NCI-H1092 treated with DMSO at 0.1 percent for 48 hours (cell line): ENCODE measurements at regions not wholly inside any gene's neighbourhood (a gene's known extent, or its start where the extent isn't known, plus 50 kb on each side); places are given as distances from the start of the nearest gene placed in this dataset.
A peak's percentile ranks its signal among the peaks of the same experiment; 100 is the strongest.

Experiments used
- DNase-seq: peaks from one replicate; lab custom pipeline; 2025; lab: John Stamatoyannopoulos, UW

GRCh38 chr6:156647991-156648390 lies 129.2 kb upstream of the ARID1B start:
- DNase-seq = no peak

GRCh38 chr6:156647140-156647784 lies 129.9 kb upstream of the ARID1B start:
- no peak for DNase-seq

GRCh38 chr6:156646496-156646895 lies 130.7 kb upstream of the ARID1B start:
- no peak for DNase-seq

GRCh38 chr6:156645097-156645496 lies 132.1 kb upstream of the ARID1B start:
- DNase-seq = no peak

- DNase-seq = no peak
Measured at GRCh38 chr6:156639009-156639721, 138.0 kb upstream of the ARID1B start.

DNA sequence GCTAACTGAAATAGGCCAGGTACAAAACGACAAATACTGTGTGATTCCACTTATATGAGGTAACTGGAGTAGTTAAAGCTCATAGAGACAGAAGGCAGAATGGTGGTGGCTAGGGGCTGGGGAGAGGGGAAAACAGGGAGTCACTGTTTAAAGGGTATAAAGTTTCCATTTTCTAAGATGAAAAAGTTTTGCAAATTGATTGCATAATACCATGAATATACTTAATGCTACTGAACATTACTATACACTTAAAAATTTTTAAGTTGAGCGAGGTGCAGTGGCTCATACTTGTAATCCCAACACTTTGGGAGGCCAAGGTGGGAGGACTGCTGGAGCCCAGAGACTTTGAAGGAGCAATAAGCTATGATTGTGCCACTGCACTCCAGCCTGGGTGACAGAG lies 138.6 kb upstream of the ARID1B start:
- no peak for DNase-seq

DNA sequence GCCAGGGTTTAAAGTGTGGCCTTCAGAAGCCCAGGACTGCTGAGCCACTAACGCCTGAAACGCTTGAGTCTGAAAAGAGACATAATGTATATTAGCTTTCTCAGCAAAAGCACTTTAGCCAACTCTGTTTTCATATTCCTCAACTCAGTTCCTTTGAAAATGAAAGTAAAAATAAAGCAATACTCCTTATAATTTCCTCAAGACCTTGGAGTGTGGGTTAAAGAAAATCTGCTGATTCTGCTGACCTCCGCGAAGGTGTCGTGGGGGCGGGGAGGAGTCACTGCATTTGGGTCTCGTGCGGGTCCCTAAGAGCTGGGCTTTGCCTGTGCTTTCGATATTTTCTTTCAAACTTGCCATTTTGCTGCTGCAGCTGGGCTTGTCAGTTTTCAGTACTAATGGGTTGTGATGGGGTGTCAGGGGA lies 142.2 kb upstream of the ARID1B start:
- DNase-seq = no peak

DNA sequence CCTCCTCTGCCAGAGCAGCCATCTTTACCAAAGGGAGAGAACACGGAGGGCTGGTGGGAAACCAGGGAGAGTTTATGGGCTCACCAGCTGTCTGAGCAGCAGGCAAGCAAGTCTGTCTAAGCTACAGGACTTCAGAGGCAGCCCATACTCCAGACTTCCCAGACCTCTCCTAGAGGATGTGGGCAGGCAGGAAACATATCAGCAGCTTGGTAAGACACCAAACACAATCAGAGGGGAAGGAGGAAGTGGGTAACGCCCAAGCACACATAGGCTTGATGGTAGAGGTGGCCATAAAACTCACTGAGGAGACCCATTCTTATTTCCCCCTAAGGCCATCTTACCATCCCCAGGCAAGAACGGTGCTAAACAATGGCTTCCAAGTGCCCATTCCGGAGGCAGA lies 143.1 kb upstream of the ARID1B start:
- no peak for DNase-seq

DNA sequence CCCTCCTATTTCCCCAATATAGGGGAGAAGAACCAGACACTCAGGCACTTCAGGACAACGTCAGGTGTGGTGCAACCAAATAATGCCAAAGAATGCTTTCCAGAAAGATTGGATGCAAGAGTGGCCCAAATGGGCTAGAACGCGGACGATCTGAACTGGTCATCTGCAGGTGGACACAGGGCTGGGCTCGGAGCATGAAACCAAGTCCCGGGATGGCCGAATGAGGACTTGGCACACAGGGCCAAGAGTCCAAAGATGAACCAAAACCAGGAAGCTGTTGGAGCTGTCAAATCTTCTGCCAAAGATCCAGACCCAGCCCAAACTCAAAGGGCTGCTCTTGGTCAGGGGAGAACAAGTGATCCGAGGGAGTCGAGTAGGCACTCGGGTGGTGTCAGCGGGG lies 143.9 kb upstream of the ARID1B start:
- no peak for DNase-seq

- no peak for DNase-seq
Measured at GRCh38 chr6:156630613-156631302, 146.4 kb upstream of the ARID1B start.

- no peak for DNase-seq
Measured at GRCh38 chr6:156628805-156629204, 148.4 kb upstream of the ARID1B start.

GRCh38 chr6:156627524-156627923 lies 149.7 kb upstream of the ARID1B start:
- no peak for DNase-seq

GRCh38 chr6:156622185-156622584 lies 155.0 kb upstream of the ARID1B start:
- DNase-seq = no peak

DNA sequence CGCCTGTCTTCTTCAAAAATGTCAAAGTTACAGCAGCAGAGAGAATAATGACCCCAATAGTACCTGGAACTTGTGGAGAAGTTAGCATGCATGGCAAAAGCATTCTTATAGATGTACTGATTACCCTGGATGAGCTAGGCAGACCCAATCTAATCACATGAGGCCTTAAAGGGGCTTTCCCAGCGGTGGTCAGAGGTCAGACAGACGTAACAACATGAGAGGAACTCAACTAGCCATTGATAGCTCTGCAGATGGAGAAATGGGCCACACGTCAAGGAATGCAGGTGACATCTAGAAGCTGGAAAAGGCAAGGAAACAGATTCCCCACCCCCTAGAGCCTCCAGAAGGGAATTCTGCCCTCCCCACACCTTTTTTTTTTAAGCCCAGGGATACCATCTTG lies 156.8 kb upstream of the ARID1B start:
- no peak for DNase-seq

DNA sequence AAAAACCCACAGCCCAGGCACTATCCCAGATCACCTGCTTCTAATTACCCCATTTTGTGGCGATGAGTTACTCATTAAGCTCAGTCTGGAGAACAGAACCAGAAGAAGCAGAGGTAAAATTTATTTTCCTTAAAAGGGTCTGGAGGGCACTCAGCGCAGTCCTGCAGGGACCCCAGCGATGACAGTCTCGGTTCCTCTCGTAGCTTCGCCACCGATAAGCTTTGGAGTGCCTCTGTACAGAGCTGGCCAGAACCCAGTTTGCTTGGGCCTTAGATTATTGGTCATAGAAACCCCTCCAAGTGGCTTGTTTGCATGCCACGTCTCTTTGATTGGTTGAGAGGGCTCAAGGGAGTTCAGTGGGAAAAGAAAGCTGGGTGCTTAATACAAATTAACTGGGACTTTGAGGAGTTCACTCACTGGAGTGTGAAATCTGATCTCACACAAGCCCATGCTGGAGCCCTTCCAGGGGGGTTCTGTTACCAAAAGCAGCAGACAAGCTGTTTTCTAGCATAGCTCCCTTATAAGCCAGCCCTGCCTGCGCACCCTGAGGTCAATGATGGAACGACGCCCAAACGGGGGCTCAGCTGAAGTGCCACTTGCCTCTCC lies 158.5 kb upstream of the ARID1B start:
- peak; percentile 99 for DNase-seq

GRCh38 chr6:156617941-156618340 lies 159.2 kb upstream of the ARID1B start:
- DNase-seq = no peak

DNA sequence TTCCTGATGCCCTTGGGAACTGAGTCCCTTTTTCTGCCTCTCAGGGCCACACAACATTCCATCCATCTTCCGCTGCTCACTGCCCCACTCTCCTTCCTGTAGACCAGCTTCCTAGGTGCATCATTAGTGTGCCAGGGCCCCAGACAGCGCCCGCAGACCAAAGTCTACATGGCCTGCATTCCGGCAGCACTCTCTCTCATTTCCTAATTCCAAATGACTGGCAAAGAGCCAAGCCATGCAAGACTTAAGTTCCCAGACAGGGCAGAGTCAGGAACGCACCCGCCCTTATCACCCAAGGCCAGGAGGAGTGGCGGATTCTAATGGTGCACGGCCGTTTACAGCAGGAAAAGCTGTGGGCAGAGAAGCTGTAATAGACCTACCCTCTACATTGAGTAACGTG lies 159.8 kb upstream of the ARID1B start:
- DNase-seq = no peak

DNA sequence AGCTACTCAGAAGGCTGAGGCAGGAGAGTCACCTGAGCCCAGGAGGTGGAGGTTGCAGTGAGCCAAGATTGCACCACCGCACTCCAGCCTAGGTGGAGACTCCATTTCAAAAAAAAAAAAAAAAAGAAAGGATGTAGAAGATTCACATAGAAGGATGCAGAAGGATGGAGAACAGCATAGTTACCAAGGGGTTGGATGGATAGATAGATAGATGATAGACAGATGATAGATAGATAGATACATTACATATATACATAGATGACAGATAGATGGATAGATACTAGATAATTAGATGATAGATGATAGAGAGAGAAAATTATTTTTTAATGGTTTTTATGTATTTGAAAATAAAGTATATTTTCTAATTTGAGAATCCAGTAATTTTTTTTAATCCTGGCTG lies 160.7 kb upstream of the ARID1B start:
- no peak for DNase-seq

DNA sequence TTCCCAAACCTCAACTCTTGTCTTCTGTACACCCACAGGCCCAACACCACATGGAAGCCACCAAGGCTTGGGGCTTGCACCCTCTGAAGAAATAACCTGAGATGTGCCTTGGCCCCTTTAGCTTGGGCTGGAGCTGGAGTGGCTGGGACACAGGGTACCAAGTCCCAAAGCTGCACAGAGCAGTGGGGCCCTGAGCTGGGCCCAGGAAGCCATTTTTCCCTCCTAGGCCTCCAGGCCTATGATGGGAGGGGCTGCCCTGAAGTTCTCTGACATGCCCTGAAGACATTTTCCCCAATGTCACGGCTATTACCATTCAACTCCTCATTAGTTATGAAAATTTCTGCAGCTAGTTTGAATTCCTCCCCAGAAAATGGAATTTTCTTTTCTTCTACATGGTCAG lies 163.2 kb upstream of the ARID1B start:
- no peak for DNase-seq

DNA sequence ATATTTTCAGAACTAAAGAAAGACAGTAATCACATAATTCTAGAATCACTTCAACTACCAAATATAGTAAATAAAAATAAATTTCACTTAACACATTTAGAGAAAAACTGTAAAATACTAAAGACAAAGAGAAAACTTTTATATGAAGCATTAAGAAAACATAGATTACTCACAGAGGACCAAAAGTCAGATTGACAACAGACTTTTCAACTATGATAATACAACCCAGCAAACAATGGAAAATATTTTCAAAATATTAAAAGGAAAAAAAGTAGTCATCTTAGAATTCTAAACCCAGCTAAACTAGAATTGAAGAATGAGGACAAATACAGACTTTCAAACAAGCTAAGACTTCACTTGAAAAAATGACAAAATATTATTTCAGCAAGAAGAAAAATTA lies 164.8 kb upstream of the ARID1B start:
- no peak for DNase-seq

- no peak for DNase-seq
Measured at GRCh38 chr6:156602066-156602385, 175.2 kb upstream of the ARID1B start.

GRCh38 chr6:156601152-156602065 lies 175.8 kb upstream of the ARID1B start:
- DNase-seq = no peak
